HL-60 (cell line): ENCODE measurements at regions not wholly inside any gene's neighbourhood (a gene's known extent, or its start where the extent isn't known, plus 50 kb on each side); places are given as distances from the start of the nearest gene placed in this dataset.

Experiments
- CTCF ChIP-seq: IDR thresholded peaks from one replicate; pipeline ENCODE4 v1.5.1; 2011; ENCODE audit warnings: low read length, control low read depth, inconsistent platforms; ENCODE audit not compliant: insufficient read depth
- SPI1 ChIP-seq: IDR thresholded peaks from 2 replicates; pipeline ENCODE4 v1.6.1; 2012; ENCODE audit warnings: low read depth, mild to moderate bottlenecking, borderline replicate concordance

GRCh38 chr16:86905302-86905701 is 327.0 kb downstream of the FOXL1 start:
- TF ChIP-seq CTCF, result no peak
- no peak for TF ChIP-seq SPI1
